HUDEP-2 (cell line): ENCODE measurements at regions not wholly inside any gene's neighbourhood (a gene's known extent, or its start where the extent isn't known, plus 50 kb on each side); places are given as distances from the start of the nearest gene placed in this dataset.

Experiments used
- DNase-seq, 76 experiments: peaks; one replicate each; lab custom pipeline; 2025; ENCODE audit not compliant: unreplicated experiment in 76 of 76; lab: John Stamatoyannopoulos, UW

GRCh38 chr15:47333734-47334133 is 383.6 kb upstream of the SEMA6D start:
- DNase-seq: no peak

GRCh38 chr15:47334805-47335535 is 382.3 kb upstream of the SEMA6D start:
- DNase-seq: no peak

DNA sequence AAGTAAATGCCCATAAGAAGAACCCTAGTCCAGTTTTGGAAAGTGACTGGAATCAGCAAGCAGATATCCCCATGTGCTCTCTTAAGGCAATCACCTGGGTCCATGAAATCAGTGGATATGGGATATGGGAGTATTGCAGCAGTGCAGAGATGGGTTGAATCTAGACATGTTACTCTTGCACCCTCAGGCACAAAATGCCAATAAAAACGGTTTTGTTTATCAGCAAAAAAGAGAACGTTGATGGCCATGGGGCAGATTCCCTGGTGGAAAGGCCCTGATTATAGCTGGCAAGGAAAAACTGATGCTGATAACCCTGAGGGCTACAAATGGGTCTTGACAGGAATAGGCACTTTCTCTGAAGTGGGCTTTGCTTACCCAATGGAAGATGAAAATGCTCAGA is 380.2 kb upstream of the SEMA6D start:
- DNase-seq: no peak

DNA sequence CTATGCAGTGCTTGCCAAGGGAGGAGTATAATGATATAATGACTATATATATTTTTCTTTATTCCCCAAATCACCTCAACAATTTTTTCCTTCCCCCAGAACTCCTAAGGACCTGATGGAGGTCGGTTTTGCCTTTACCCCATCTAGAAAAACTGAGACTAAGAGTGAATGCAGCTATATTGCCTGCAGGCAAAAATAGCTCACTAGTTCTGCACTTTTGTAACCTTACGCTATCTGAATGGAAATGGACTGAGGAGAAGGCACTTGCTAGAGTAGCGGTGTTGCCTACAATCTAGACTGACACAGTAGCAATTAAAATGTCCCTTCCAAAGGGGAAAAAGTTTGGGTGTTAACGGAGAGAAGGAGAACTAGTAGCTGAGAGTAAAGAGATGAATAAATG is 379.5 kb upstream of the SEMA6D start:
- DNase-seq: no peak

DNA sequence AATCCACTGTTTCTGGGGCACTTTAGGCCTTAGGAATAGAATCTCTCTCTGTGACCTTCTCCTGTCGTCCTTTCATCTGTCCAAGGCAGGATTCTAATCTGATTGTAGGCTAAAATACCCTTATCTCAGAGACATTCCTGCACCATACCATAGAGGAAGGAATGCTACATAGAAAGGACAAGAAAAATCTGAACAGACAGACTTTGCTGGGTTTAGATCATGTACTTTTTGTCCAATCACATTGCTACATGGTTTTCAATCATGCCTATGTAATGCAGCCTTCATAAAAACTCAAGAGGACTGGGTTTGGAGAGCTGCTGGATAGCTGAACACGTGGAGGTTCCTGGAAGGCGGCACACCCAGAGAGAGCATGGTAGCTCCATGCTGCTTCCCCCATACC is 378.5 kb upstream of the SEMA6D start:
- DNase-seq: no peak

DNA sequence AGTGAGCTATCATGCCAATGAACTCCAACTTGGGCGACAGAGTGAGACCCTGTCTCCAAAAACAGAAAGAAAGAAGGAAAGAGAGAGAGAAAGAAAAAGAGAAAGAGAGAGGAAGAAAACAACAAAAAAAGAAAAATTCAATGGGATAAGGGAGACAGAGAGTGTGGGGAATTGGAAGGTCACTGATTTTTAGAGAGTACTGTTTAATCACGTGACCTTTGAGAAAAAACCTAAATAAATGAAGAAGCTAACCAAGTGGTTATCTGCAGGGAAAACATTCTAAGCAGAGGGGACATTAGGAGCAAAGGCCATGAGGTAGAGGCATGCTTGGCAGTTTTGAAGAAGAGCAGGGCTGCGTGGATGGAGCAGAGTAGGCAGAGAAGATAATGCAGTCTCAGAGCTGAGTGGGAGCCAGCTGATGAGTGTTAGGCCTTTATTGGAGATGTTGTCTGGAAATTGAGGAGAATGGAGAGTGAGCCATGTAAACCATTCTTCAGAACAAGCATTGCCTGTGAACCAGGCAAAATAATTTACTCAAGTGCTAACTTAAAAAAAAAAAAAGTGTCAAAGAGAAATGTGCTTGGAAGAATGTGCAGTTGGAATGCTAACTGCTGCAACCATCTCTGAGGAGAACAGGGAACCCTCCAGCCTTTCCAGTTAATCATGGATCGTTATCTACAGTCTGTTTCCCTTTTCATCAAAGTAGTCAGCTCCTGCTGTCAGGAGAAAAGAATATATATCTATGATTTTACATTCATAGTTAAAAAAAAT is 377.3 kb upstream of the SEMA6D start:
- DNase-seq: no peak

GRCh38 chr15:47340571-47340920 is 376.8 kb upstream of the SEMA6D start:
- no peak for DNase-seq

DNA sequence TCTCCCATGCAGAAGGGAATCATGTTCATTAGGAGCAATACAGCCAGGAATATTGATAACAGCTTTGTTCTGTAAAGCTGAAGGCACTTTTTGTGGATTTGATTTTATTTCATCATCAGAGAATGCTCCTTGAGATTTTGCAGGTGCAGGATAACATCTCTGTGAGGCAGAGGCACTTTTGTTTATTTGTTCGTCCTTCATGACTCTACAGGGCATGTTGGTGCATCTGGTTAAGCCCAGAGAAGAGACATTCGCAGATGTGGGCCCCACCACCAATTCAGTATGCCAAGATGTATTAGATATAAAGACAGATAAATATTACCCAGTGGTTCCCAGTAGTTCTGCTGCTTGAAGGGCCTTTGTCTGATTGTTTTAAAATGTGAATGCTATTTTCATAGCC is 368.1 kb upstream of the SEMA6D start:
- no peak for DNase-seq

DNA sequence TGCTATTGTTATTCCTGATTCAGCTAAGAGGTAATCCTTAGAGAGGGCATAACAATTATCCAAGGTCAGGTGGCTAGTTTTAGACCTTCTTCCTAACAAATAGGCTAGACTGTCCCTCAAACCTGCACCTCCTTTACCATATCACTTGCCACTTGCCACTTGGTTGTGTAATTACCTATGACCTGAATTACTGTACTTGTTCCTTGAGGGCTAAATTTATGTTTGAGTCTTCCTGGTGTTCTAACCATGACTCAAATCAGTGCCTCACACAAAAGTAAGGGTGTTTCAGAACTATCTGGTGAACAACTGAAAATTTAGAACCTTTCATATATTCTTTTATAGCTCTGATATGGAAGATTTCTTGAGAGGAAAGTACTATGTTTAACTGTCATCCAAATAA is 365.8 kb upstream of the SEMA6D start:
- no peak for DNase-seq

DNA sequence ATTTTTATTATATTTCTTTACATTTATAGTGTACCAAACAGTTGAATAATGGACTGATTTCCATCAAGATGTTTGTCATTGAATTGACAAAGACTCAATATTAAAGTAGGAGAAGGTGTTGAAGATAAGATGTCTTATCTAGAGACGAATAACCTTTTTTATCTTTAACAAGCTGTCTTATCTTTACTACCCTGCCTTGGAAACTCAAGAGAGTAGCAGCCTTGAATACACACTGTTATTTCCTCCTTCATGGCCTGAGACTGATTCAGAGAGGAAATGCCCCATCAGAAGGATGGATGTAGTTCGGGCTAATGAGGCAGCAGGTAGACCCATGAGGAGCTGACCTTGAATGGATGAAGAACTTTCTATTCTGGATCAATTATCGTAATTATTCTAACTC is 365.1 kb upstream of the SEMA6D start:
- no peak for DNase-seq

DNA sequence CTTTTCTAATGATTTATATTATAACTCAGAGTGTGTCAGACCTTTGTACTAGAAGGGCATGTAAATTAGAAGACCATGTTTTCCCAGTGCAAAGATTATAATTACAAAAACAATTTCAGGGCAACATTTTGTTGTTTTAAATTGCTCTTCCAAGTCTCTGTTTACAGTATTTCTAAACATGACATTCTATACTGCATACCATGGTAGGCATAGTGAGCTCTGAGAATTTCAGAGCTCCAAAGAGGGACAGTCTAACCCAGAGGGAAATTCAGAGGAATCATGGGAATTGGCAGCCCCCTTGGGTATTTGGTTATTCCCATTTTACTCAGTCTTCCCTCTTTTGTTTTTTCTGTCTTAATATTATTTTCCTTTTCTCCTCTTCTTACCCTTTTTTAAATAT is 361.5 kb upstream of the SEMA6D start:
- DNase-seq: no peak

DNA sequence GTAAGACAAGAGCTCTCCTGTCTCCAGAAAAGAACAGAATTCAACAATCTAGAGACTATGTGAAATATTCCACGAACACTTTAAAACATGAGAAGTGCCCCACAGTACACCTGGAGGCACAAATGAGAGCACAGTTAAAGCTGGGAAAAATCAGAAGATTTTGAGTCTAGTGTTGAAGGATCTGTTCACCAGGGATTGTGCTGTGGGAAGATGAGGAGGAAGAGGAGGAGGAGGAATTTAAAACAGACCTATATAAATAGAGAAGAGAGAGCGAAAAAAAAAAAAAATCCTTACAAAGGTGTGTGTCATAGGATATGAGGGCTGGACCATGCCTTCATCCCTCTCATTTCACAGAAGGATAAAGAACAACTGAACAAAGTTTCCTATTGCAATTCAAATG is 361.0 kb upstream of the SEMA6D start:
- no peak for DNase-seq

DNA sequence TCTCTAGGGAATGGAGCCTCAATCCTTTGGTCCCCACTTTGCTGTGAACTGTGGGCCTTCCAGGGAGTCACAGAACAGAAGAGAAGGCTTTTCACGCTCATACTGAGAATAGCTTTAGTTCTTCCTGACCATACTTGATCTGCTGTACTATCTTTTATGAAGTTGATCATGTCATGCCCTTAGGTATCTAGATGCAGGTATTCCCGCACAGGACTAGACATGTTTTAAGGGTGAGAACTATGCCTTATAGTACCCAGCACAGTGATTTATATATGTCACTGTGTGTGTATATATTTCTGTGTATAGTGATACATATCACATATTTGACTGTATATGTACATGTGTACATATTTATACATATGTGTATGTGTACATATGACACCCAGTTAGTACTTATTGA is 358.4 kb upstream of the SEMA6D start:
- no peak for DNase-seq

GRCh38 chr15:47360305-47360704 is 357.0 kb upstream of the SEMA6D start:
- DNase-seq: no peak

- DNase-seq: no peak
These were observed 355.0 kb upstream of the SEMA6D start for GRCh38 chr15:47362118-47362905.

DNA sequence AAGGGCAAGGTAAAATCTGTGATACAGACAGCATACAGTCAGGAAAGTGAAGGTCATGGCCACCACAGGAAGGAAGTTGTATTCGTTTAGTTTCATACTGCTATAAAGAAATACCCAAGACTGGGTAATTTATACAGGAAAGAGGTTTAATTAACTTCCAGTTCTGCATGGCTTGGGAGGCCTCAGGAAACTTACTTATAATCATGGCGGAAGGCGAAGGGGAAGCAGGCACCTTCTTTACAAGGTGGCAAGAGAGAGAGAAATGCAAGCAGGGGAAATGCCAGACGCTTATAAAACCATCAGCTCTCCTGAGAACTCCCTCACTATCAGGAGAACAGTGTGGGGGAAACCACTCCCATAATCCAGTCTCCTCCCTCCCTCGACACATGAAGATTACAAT is 353.7 kb upstream of the SEMA6D start:
- no peak for DNase-seq

GRCh38 chr15:47364230-47365141 is 352.8 kb upstream of the SEMA6D start:
- DNase-seq: no peak

GRCh38 chr15:47366884-47367283 is 350.4 kb upstream of the SEMA6D start:
- no peak for DNase-seq

DNA sequence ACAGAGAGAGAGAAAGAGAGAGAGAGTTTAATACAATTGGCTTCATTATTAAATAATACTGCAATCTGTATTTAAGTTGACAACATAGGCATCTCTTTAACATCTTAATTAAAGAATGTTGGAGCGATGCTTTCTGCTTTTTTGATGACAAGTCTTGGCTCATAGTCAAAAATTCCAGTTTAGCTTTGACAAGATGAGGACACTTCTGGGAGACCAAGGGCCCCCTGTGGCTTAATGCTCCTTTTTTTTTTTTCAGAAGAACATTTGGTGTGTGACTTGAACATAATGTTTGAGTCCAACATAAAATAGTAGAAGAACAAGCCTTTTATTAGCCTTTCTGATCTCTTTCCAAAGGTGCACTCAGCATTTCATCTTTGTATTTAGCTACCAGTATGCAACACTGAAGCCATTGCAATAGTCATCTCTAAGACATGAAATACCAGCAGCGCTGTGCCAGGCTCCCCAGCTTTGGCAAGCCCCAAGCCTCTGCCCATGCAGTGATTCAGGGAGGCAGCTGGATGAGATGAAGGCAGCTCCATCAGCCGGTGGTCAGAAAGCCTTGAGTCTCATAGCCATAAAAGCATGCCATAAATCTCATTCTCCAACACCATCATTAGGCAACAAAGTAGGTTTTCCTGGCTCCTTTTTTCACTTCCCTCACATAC is 349.4 kb upstream of the SEMA6D start:
- DNase-seq: no peak

GRCh38 chr15:47371939-47372338 is 345.4 kb upstream of the SEMA6D start:
- no peak for DNase-seq
